ENCODE measurements at regions not wholly inside any gene's neighbourhood (a gene's known extent, or its start where the extent isn't known, plus 50 kb on each side); places are given as distances from the start of the nearest gene placed in this dataset.

DNA sequence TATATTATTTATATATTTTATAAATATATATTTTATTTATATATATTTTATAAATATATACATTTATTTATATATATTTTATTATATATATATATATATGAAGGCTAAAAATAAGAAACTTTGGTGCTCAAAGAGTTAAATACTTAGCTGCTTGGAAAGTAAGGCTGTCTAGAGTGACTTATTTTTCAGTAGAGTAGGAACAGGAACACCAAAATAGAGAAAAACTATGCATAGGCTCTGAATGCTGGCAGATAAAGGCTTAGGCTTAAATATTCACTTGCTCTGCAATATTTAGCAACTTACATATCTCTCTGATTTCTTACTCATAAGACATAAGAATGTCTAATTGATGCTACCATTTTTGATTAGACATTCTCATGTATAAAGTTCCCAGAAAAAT lies 991.2 kb downstream of the VRK1 start:
- no peaks in the 10 kb centered on the region for H4K20me1 ChIP-seq (replicated peaks; ENCODE audit: control insufficient read depth, extremely low read depth, insufficient read depth, low read length)
- no peak for DNase-seq (ENCODE audit: low read depth, low spot score)
- ChIA-PET CTCF (no interaction called here), POLR2A (no interaction called here)
- H3K27me3 ChIP-seq (ENCODE audit: control insufficient read depth in 2 of 2, insufficient read depth in 2 of 2, low read length in 2 of 2): no peaks in the 10 kb centered on the region
- H3K79me2 ChIP-seq (ENCODE audit: control insufficient read depth, insufficient read depth, low read length): no peaks in the 10 kb centered on the region
- no peak overlapping the region for H3K9ac ChIP-seq (replicated peaks; ENCODE audit: extremely low read depth, insufficient read depth, low read length)
- H3K36me3 ChIP-seq (ENCODE audit: control insufficient read depth in 2 of 2, extremely low read depth in 1 of 2, insufficient read depth in 2 of 2, low read length in 2 of 2): no peaks in the 10 kb centered on the region
- H3K9me1 ChIP-seq (replicated peaks; ENCODE audit: control insufficient read depth, extremely low read depth, insufficient read depth, low read length): no peaks in the 10 kb centered on the region
- H3K27ac ChIP-seq (ENCODE audit: insufficient read depth, low read depth, low read length): no peak overlapping the region
- intact Hi-C loops (cut with micrococcal nuclease): no loop called here
- H2AFZ ChIP-seq (ENCODE audit: low read depth, low read length): no peak overlapping the region
- H3K4me1 ChIP-seq (ENCODE audit: control insufficient read depth, extremely low read depth, insufficient read depth, low read length): no peaks in the 10 kb centered on the region
- no peak overlapping the region for H3K4me2 ChIP-seq (ENCODE audit: insufficient read depth, low read length)
- H3K9me3 ChIP-seq (replicated peaks; ENCODE audit: control insufficient read depth, insufficient read depth, low read length): no peaks in the 10 kb centered on the region
- no peak overlapping the region for H3K4me3 ChIP-seq (replicated peaks in 1 of 3; ENCODE audit: insufficient read depth in 1 of 3, low read depth in 1 of 3, low read length in 3 of 3)
- dilution Hi-C loops (cut with MboI; ENCODE audit: extremely low pct_ligation_motif_present, low sequenced_read_pairs): no loop called here
- BruUV-seq (replicated peaks): no TSS peak
- TF ChIP-seq GATA2 (IDR thresholded peaks at IDR 0.05; ENCODE audit: insufficient read depth, insufficient read length, low read depth, low read length) (no peak), POLR2AphosphoS5 (IDR thresholded peaks at IDR 0.05; ENCODE audit: insufficient read depth, low read depth, low read length) (no peak), EZH2 (IDR thresholded peaks at IDR 0.05; ENCODE audit: borderline replicate concordance, low read depth, low read length, severe bottlenecking) (no peak), MYC (IDR thresholded peaks at IDR 0.05; ENCODE audit: low read depth, low read length) (no peak), JUN (IDR thresholded peaks at IDR 0.05; ENCODE audit: borderline replicate concordance, insufficient read depth, insufficient read length, low read depth) (no peak), POLR2A (IDR thresholded peaks at IDR 0.05; ENCODE audit: low read depth, low read length) (no peak)
- TF ChIP-seq, protein P1, sequence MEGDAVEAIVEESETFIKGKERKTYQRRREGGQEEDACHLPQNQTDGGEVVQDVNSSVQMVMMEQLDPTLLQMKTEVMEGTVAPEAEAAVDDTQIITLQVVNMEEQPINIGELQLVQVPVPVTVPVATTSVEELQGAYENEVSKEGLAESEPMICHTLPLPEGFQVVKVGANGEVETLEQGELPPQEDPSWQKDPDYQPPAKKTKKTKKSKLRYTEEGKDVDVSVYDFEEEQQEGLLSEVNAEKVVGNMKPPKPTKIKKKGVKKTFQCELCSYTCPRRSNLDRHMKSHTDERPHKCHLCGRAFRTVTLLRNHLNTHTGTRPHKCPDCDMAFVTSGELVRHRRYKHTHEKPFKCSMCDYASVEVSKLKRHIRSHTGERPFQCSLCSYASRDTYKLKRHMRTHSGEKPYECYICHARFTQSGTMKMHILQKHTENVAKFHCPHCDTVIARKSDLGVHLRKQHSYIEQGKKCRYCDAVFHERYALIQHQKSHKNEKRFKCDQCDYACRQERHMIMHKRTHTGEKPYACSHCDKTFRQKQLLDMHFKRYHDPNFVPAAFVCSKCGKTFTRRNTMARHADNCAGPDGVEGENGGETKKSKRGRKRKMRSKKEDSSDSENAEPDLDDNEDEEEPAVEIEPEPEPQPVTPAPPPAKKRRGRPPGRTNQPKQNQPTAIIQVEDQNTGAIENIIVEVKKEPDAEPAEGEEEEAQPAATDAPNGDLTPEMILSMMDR (IDR thresholded peaks at IDR 0.05; ENCODE audit: extremely low read depth in 1 of 2, insufficient read depth in 1 of 2, low read depth in 1 of 2, low read length in 2 of 2): no peak
- TF ChIP-seq, protein P2, sequence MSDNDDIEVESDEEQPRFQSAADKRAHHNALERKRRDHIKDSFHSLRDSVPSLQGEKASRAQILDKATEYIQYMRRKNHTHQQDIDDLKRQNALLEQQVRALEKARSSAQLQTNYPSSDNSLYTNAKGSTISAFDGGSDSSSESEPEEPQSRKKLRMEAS (IDR thresholded peaks at IDR 0.05; ENCODE audit: insufficient read depth, insufficient read length): no peak
- FAIRE-seq: no peak
